ENCODE measurements at regions not wholly inside any gene's neighbourhood (a gene's known extent, or its start where the extent isn't known, plus 50 kb on each side); places are given as distances from the start of the nearest gene placed in this dataset.
"Not testable (repeated sequence)": the region's sequence is repeated elsewhere in the genome, so short reads cannot be mapped to it uniquely, and the experiment has no call there.

GRCh38 chr1:187514110-187514509, 685.4 kb downstream of the PLA2G4A start:
- DNase-seq (ENCODE audit: low read depth in 2 of 2) = no peak

GRCh38 chr1:187516874-187517273, 688.1 kb downstream of the PLA2G4A start:
- DNase-seq (ENCODE audit: low read depth in 2 of 2) = no peak

- DNase-seq (ENCODE audit: low read depth in 2 of 2) = no peak
These were observed 688.8 kb downstream of the PLA2G4A start for GRCh38 chr1:187517546-187517945.

- no peak for DNase-seq (ENCODE audit: low read depth in 2 of 2)
These were observed 698.6 kb downstream of the PLA2G4A start for GRCh38 chr1:187527346-187527745.

- no peak for DNase-seq (ENCODE audit: low read depth in 2 of 2)
These were observed 709.2 kb downstream of the PLA2G4A start for GRCh38 chr1:187537936-187538335.

- no peak for DNase-seq (ENCODE audit: low read depth in 2 of 2)
These were observed 720.8 kb downstream of the PLA2G4A start for GRCh38 chr1:187549540-187549939.

- DNase-seq (ENCODE audit: low read depth in 2 of 2) = no peak
These were observed 722.3 kb downstream of the PLA2G4A start for GRCh38 chr1:187551061-187551460.

- DNase-seq (ENCODE audit: low read depth in 2 of 2) = no peak
These were observed 734.4 kb downstream of the PLA2G4A start for GRCh38 chr1:187563191-187563590.

GRCh38 chr1:187566354-187566753, 737.6 kb downstream of the PLA2G4A start:
- DNase-seq (ENCODE audit: low read depth in 2 of 2) = no peak

GRCh38 chr1:187568067-187568466, 739.3 kb downstream of the PLA2G4A start:
- no peak for DNase-seq (ENCODE audit: low read depth in 2 of 2)

- DNase-seq (ENCODE audit: low read depth in 2 of 2) = no peak
These were observed 741.4 kb downstream of the PLA2G4A start for GRCh38 chr1:187570166-187570565.

- no peak for DNase-seq (ENCODE audit: low read depth in 2 of 2)
These were observed 748.9 kb downstream of the PLA2G4A start for GRCh38 chr1:187577610-187578009.

- DNase-seq (ENCODE audit: low read depth in 2 of 2) = no peak
These were observed 760.2 kb downstream of the PLA2G4A start for GRCh38 chr1:187588917-187589316.

- no peak for DNase-seq (ENCODE audit: low read depth in 2 of 2)
These were observed 777.0 kb downstream of the PLA2G4A start for GRCh38 chr1:187605736-187606135.

- not testable (repeated sequence) for DNase-seq (ENCODE audit: low read depth in 2 of 2)
These were observed 787.3 kb downstream of the PLA2G4A start for GRCh38 chr1:187615853-187616735.

- DNase-seq (ENCODE audit: low read depth in 2 of 2) = not testable (repeated sequence)
These were observed 788.1 kb downstream of the PLA2G4A start for GRCh38 chr1:187616830-187617229.

- no peak for DNase-seq (ENCODE audit: low read depth in 2 of 2)
These were observed 789.0 kb downstream of the PLA2G4A start for GRCh38 chr1:187617776-187618175.

GRCh38 chr1:187619175-187619574, 790.4 kb downstream of the PLA2G4A start:
- DNase-seq (ENCODE audit: low read depth in 2 of 2) = no peak

GRCh38 chr1:187621951-187622350, 793.2 kb downstream of the PLA2G4A start:
- DNase-seq (ENCODE audit: low read depth in 2 of 2) = no peak

- DNase-seq (ENCODE audit: low read depth in 2 of 2) = no peak
These were observed 793.8 kb downstream of the PLA2G4A start for GRCh38 chr1:187622545-187622944.

GRCh38 chr1:187624812-187625545, 796.2 kb downstream of the PLA2G4A start:
- DNase-seq (ENCODE audit: low read depth in 2 of 2) = no peak

GRCh38 chr1:187626056-187626455, 797.3 kb downstream of the PLA2G4A start:
- no peak for DNase-seq (ENCODE audit: low read depth in 2 of 2)

- no peak for DNase-seq (ENCODE audit: low read depth in 2 of 2)
These were observed 798.8 kb downstream of the PLA2G4A start for GRCh38 chr1:187627516-187627915.

Measured in stimulated activated CD8-positive, alpha-beta memory T cell treated with anti-CD3 and anti-CD28 coated beads, Interleukin-2, amount 100 ng/mL, for 48 hours (primary cell).